Neural cell (in vitro differentiated cells): ENCODE measurements at regions not wholly inside any gene's neighbourhood (a gene's known extent, or its start where the extent isn't known, plus 50 kb on each side); places are given as distances from the start of the nearest gene placed in this dataset.

Source experiments
- H2AFZ ChIP-seq: fragments of 200-600, 300-800 bp; sonication (generic), shearing (Covaris generic); 2 replicates; pipeline ENCODE4 v1.6.0; 2014; ENCODE audit warnings: low read depth, mild to moderate bottlenecking, antibody characterized with exemption, low read length, moderate library complexity
- H3F3A ChIP-seq: fragments of 200-600 bp; shearing (Covaris generic); 2 replicates; pipeline ENCODE4 v1.6.1; 2016; ENCODE audit warnings: mild to moderate bottlenecking, moderate library complexity, mixed read lengths, antibody characterized with exemption, low read length; ENCODE audit not compliant: insufficient read depth, poor library complexity, severe bottlenecking
- H3K27ac ChIP-seq: fragments of 200-600, 300-800 bp; sonication (generic), shearing (Covaris generic); 2 replicates; pipeline ENCODE4 v1.5.1; 2014; ENCODE audit warnings: mild to moderate bottlenecking, low read length, moderate library complexity
- H3K27me3 ChIP-seq: fragments of 300-800, 200-600 bp; sonication (generic), shearing (Covaris generic); 2 replicates; pipeline ENCODE4 v1.6.0; 2014; ENCODE audit warnings: mild to moderate bottlenecking, low read depth, low read length, moderate library complexity; ENCODE audit not compliant: insufficient read depth
- H3K36me3 ChIP-seq: fragments of 300-800, 200-600 bp; sonication (generic), shearing (Covaris generic); 2 replicates; pipeline ENCODE4 v1.5.1; 2014; ENCODE audit warnings: mild to moderate bottlenecking, antibody characterized with exemption, low read length, moderate library complexity; ENCODE audit not compliant: insufficient read depth
- H3K4me2 ChIP-seq: fragments of 300-800, 200-600 bp; sonication (generic), shearing (Covaris generic); 2 replicates; pipeline ENCODE4 v1.6.0; 2014; ENCODE audit warnings: mild to moderate bottlenecking, low read length
- H3K4me3 ChIP-seq: fragments of 300-800, 200-600 bp; sonication (generic), shearing (Covaris generic); 2 replicates; pipeline ENCODE4 v1.5.1; 2014; ENCODE audit warnings: mild to moderate bottlenecking, low read length, moderate library complexity
- H3K79me2 ChIP-seq: fragments of 200-600 bp; shearing (Covaris generic); replicated peaks from 2 replicates; pipeline ENCODE4 v1.6.0; 2014; ENCODE audit warnings: mild to moderate bottlenecking, low read length, moderate library complexity; ENCODE audit not compliant: insufficient read depth
- H3K9ac ChIP-seq: fragments of 300-800, 200-600 bp; sonication (generic), shearing (Covaris generic); 2 replicates; pipeline ENCODE4 v1.6.1; 2016; ENCODE audit warnings: mild to moderate bottlenecking, low read length, mixed read lengths
- H3K9me2 ChIP-seq: fragments of 200-600 bp; shearing (Covaris generic); 2 replicates; pipeline ENCODE4 v1.6.1; 2016; ENCODE audit warnings: mild to moderate bottlenecking, low read length, mixed read lengths; ENCODE audit not compliant: insufficient read depth
- H3K9me3 ChIP-seq: fragments of 200-600, 300-800 bp; sonication (generic), shearing (Covaris generic); 2 replicates; pipeline ENCODE4 v1.6.1; 2016; ENCODE audit warnings: mild to moderate bottlenecking, mixed run types, low read length, moderate library complexity, mixed read lengths
- H4K20me1 ChIP-seq: fragments of 200-600 bp; shearing (Covaris generic); 2 replicates; pipeline ENCODE4 v1.6.1; 2016; ENCODE audit warnings: mild to moderate bottlenecking, mixed run types; ENCODE audit not compliant: insufficient read depth
- CTCF ChIP-seq: fragments of 450-650 bp; IDR thresholded peaks from 2 replicates; pipeline ENCODE4 v1.5.1; 2014; ENCODE audit warnings: antibody characterized with exemption, mild to moderate bottlenecking, moderate library complexity; ENCODE audit not compliant: poor library complexity, severe bottlenecking
- EP300 ChIP-seq: fragments of 450-650 bp; conservative IDR thresholded peaks from 2 replicates; pipeline ENCODE4 v1.6.1; 2014; ENCODE audit warnings: antibody characterized with exemption, mild to moderate bottlenecking, moderate library complexity; ENCODE audit not compliant: poor library complexity, severe bottlenecking
- EZH2 ChIP-seq: fragments of 200-600, 300-800 bp; shearing (Covaris generic), sonication (generic); IDR thresholded peaks from 2 replicates; pipeline ENCODE4 v1.6.1; 2014; ENCODE audit warnings: antibody characterized with exemption, low read length, borderline replicate concordance, mild to moderate bottlenecking; ENCODE audit not compliant: insufficient read depth, poor library complexity, severe bottlenecking
- MXI1 ChIP-seq: fragments of 450-650 bp; conservative IDR thresholded peaks from 2 replicates; pipeline ENCODE4 v1.6.1; 2014; ENCODE audit warnings: antibody characterized with exemption, mild to moderate bottlenecking; ENCODE audit not compliant: poor library complexity, severe bottlenecking
- POLR2AphosphoS5 ChIP-seq: IDR thresholded peaks from 2 replicates; pipeline ENCODE4 v1.6.1; 2012
- RAD21 ChIP-seq: fragments of 450-650 bp; conservative IDR thresholded peaks from 2 replicates; pipeline ENCODE4 v1.6.1; 2014; ENCODE audit warnings: antibody characterized with exemption, mild to moderate bottlenecking, moderate library complexity
- REST ChIP-seq: IDR thresholded peaks from 2 replicates; pipeline ENCODE4 v1.6.1; 2012; ENCODE audit warnings: borderline replicate concordance
- SMC3 ChIP-seq: fragments of 450-650 bp; conservative IDR thresholded peaks from 2 replicates; pipeline ENCODE4 v1.6.1; 2014; ENCODE audit warnings: antibody characterized with exemption, mild to moderate bottlenecking, moderate library complexity; ENCODE audit not compliant: poor library complexity
- TAF1 ChIP-seq: IDR thresholded peaks from 2 replicates; pipeline ENCODE4 v1.6.1; 2012; ENCODE audit warnings: low read depth

DNA sequence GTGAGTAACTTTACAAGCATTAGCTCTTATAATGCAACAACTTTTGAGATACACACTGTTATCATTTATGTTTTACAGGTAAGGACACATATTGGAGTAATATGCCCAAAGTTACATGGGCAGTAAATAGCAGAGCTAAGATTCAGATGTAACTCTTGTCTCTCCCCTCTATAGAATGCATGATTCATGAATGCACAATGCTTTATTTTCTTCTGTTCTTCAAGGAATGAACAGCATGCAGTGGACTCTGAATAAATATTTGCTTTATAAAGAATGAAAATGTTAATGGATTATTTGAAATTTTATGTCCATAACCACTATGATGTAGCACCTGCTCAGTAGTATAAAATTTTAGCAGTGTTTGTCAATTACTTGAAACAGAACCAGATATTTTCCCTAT, 629.5 kb downstream of the KCTD16 start:
- H3K79me2 ChIP-seq = no peaks in the 10 kb centered on the region
- H3K4me3 ChIP-seq = no peak overlapping the region
- H3K36me3 ChIP-seq = no peaks in the 10 kb centered on the region
- no peaks in the 10 kb centered on the region for H3K9me2 ChIP-seq
- no peak overlapping the region for H3K27ac ChIP-seq
- H3K9me3 ChIP-seq = no peaks in the 10 kb centered on the region
- no peaks in the 10 kb centered on the region for H4K20me1 ChIP-seq
- no peaks in the 10 kb centered on the region for H3F3A ChIP-seq
- H2AFZ ChIP-seq = no peak overlapping the region
- TF ChIP-seq CTCF (no peak), RAD21 (no peak), TAF1 (no peak), REST (no peak), EP300 (no peak), EZH2 (no peak), POLR2AphosphoS5 (no peak), MXI1 (no peak), SMC3 (no peak)
- no peak overlapping the region for H3K9ac ChIP-seq
- no peaks in the 10 kb centered on the region for H3K27me3 ChIP-seq
- no peak overlapping the region for H3K4me2 ChIP-seq

DNA sequence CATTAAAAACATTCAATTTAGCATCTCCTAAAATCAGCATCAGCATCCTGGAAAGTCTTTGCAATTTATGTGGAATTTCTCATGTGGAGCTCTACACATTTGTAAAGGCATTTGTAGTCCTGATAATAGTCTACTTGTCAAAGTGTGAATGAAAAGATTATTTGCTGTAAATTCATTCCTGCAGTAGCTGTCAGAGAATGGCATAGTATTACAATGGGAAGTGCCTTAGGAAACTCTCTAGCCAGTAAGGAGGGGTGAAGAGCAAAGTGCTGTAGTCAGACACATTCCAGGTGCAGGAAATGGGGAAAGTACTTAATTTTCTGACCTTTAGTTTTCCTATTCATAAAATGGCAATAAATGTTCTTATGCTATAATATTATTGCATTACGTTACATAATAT, 627.9 kb downstream of the KCTD16 start:
- Histone ChIP-seq H3K79me2 (no peaks in the 10 kb centered on the region), H3K27ac (peak overlapping the region; percentile 23), H3K9me3 (no peaks in the 10 kb centered on the region), H3K4me2 (no peak overlapping the region), H3K36me3 (no peaks in the 10 kb centered on the region), H4K20me1 (no peaks in the 10 kb centered on the region), H3K4me3 (no peak overlapping the region), H3K9ac (no peak overlapping the region), H3K9me2 (no peaks in the 10 kb centered on the region), H3K27me3 (no peaks in the 10 kb centered on the region), H2AFZ (no peak overlapping the region), H3F3A (no peaks in the 10 kb centered on the region)
- TF ChIP-seq CTCF (no peak), EP300 (peak; percentile 84), RAD21 (no peak), REST (peak; percentile 94), EZH2 (no peak), MXI1 (no peak), POLR2AphosphoS5 (peak; percentile 28), TAF1 (no peak), SMC3 (no peak)
